Endothelial cell of umbilical vein (primary cell): ENCODE measurements at regions not wholly inside any gene's neighbourhood (a gene's known extent, or its start where the extent isn't known, plus 50 kb on each side); places are given as distances from the start of the nearest gene placed in this dataset.

Experiments used
- BruUV-seq: library from RNA; stranded (reverse); fragments of 400-500 nt; replicated peaks from 2 replicates; lab custom pipeline; 2021; lab: Mats Ljungman, UMichigan
- CTCF ChIA-PET: fragments of 300-600, 350-600 bp; sonication (Branson Sonifier 250); formaldehyde crosslinking; loops from one replicate; lab custom pipeline; 2021; ENCODE audit warnings: antibody characterized with exemption, inconsistent platforms; lab: Charles Lee
- POLR2A ChIA-PET: fragments of 300-600, 350-600 bp; sonication (Branson Sonifier 250); formaldehyde crosslinking; loops from one replicate; lab custom pipeline; 2021; ENCODE audit warnings: antibody characterized with exemption, inconsistent platforms; lab: Charles Lee
- DNase-seq: peaks from one replicate; pipeline ENCODE4 v3.0.0-alpha.2; 2011; ENCODE audit warnings: low read depth, low spot score
- FAIRE-seq: peaks from 2 replicates; lab custom pipeline; 2011; peaks lifted over from hg19 to GRCh38; lab: Jason Lieb, UNC
- H2AFZ ChIP-seq: 2 replicates; pipeline ENCODE4 v1.6.0; 2012; ENCODE audit warnings: low read depth, low read length, control low read depth, inconsistent platforms
- H3K27ac ChIP-seq: 2 replicates; pipeline ENCODE4 v1.5.1; 2011; ENCODE audit warnings: low read depth, mild to moderate bottlenecking, control low read depth, low read length, moderate library complexity; ENCODE audit not compliant: insufficient read depth
- H3K27me3 ChIP-seq, 2 experiments: 2 replicates each; pipeline versions ENCODE4 v1.6.0 to v1.6.1; 2011; ENCODE audit warnings: low read length in 2 of 2, mixed read lengths in 1 of 2; ENCODE audit not compliant: control insufficient read depth in 2 of 2, insufficient read depth in 2 of 2
- H3K36me3 ChIP-seq, 2 experiments: 2 replicates in 1 of 2; 3 replicates in 1 of 2; pipeline ENCODE4 v1.5.1; 2011; ENCODE audit warnings: low read length in 2 of 2, mild to moderate bottlenecking in 1 of 2, moderate library complexity in 1 of 2; ENCODE audit not compliant: control insufficient read depth in 2 of 2, insufficient read depth in 2 of 2; ENCODE audit errors: extremely low read depth in 1 of 2
- H3K4me1 ChIP-seq: 3 replicates; pipeline ENCODE4 v1.5.1; 2011; ENCODE audit warnings: mild to moderate bottlenecking, low read length; ENCODE audit not compliant: control insufficient read depth, insufficient read depth; ENCODE audit errors: extremely low read depth
- H3K4me2 ChIP-seq: 2 replicates; pipeline ENCODE4 v1.6.1; 2011; ENCODE audit warnings: low read length, control low read depth, mixed read lengths; ENCODE audit not compliant: insufficient read depth
- H3K4me3 ChIP-seq, 3 experiments: fragments of 200-600 bp in 1 of 3; sonication (generic), shearing (Covaris generic) in 1 of 3; replicated peaks in 1 of 3; 2 replicates each; pipeline ENCODE4 v1.5.1; 2011 to 2016; ENCODE audit warnings: control low read depth in 3 of 3, low read length in 3 of 3, mild to moderate bottlenecking in 2 of 3, inconsistent platforms in 1 of 3, low read depth in 1 of 3, moderate library complexity in 1 of 3; ENCODE audit not compliant: insufficient read depth in 1 of 3
- H3K79me2 ChIP-seq: 2 replicates; pipeline ENCODE4 v1.6.0; 2012; ENCODE audit warnings: low read length, inconsistent platforms; ENCODE audit not compliant: control insufficient read depth, insufficient read depth
- H3K9ac ChIP-seq: replicated peaks from 2 replicates; pipeline ENCODE3; 2011; ENCODE audit warnings: low read length, control low read depth; ENCODE audit not compliant: insufficient read depth; ENCODE audit errors: extremely low read depth
- H3K9me1 ChIP-seq: replicated peaks from 3 replicates; pipeline ENCODE4 v1.6.0; 2011; ENCODE audit warnings: mild to moderate bottlenecking, low read length; ENCODE audit not compliant: control insufficient read depth, insufficient read depth; ENCODE audit errors: extremely low read depth
- H3K9me3 ChIP-seq: replicated peaks from 2 replicates; pipeline ENCODE4 v1.5.1; 2012; ENCODE audit warnings: low read length, inconsistent platforms; ENCODE audit not compliant: control insufficient read depth, insufficient read depth
- H4K20me1 ChIP-seq: replicated peaks from 2 replicates; pipeline ENCODE3; 2011; ENCODE audit warnings: mild to moderate bottlenecking, low read length; ENCODE audit not compliant: control insufficient read depth, insufficient read depth; ENCODE audit errors: extremely low read depth
- EZH2 ChIP-seq: IDR thresholded peaks from 2 replicates; pipeline ENCODE4 v1.6.1; 2012; ENCODE audit warnings: borderline replicate concordance, low read depth, mild to moderate bottlenecking, moderate library complexity, low read length, inconsistent platforms; ENCODE audit not compliant: severe bottlenecking
- FOS ChIP-seq: IDR thresholded peaks from 2 replicates; pipeline ENCODE4 v1.6.1; 2011; ENCODE audit warnings: mild to moderate bottlenecking, low read length, moderate library complexity, borderline replicate concordance; ENCODE audit not compliant: insufficient read depth
- GATA2 ChIP-seq: IDR thresholded peaks from 2 replicates; pipeline ENCODE4 v1.7.0; 2011; ENCODE audit warnings: low read depth, mild to moderate bottlenecking, moderate library complexity, mixed read lengths, low read length; ENCODE audit not compliant: insufficient read length, insufficient read depth
- JUN ChIP-seq: IDR thresholded peaks from 2 replicates; pipeline ENCODE4 v1.6.1; 2011; ENCODE audit warnings: borderline replicate concordance, low read depth; ENCODE audit not compliant: insufficient read length, insufficient read depth
- MAX ChIP-seq: IDR thresholded peaks from 2 replicates; pipeline ENCODE4 v1.6.1; 2011; ENCODE audit not compliant: insufficient read depth, insufficient read length
- MYC ChIP-seq: IDR thresholded peaks from one replicate; pipeline ENCODE4 v1.6.1; 2011; ENCODE audit warnings: mild to moderate bottlenecking, low read depth, low read length
- POLR2A ChIP-seq: IDR thresholded peaks from 2 replicates; pipeline ENCODE4 v1.6.1; 2012; ENCODE audit warnings: low read depth, mild to moderate bottlenecking, control low read depth, low read length
- POLR2AphosphoS5 ChIP-seq: IDR thresholded peaks from 2 replicates; pipeline ENCODE4 v1.6.1; 2012; ENCODE audit warnings: low read depth, mild to moderate bottlenecking, control low read depth, low read length, moderate library complexity; ENCODE audit not compliant: insufficient read depth
- dilution Hi-C: fragments of 300-500 bp; cut with MboI; formaldehyde crosslinking; loops from one replicate; pipeline ENCODE4 v1.15.0; 2019; ENCODE audit warnings: low sequenced_read_pairs; ENCODE audit not compliant: extremely low pct_ligation_motif_present
- intact Hi-C: fragments of 100-400 bp; cut with micrococcal nuclease; formaldehyde crosslinking; loops from one replicate; pipeline ENCODE4 v1.10.0; 2022
- TF ChIP-seq, protein P1 (sequence below), 2 donors: IDR thresholded peaks; 1 replicate in 1 of 2; 2 replicates in 1 of 2; pipeline ENCODE4 v1.5.1; 2011; ENCODE audit warnings: low read length in 2 of 2, mild to moderate bottlenecking in 2 of 2, moderate library complexity in 2 of 2, control low read depth in 1 of 2, inconsistent platforms in 1 of 2, low read depth in 1 of 2; ENCODE audit not compliant: insufficient read depth in 1 of 2; ENCODE audit errors: extremely low read depth in 1 of 2

GRCh38 chr2:172376016-172376415 lies 51.4 kb upstream of the ITGA6 start:
- H3K4me3 ChIP-seq = no peak overlapping the region

More at GRCh38 chr2:172376016-172376415, 51.4 kb upstream of the ITGA6 start:
- FAIRE-seq (no peak), DNase-seq (no peak)
- Histone ChIP-seq H3K9me3 (no peaks in the 10 kb centered on the region), H3K79me2 (no peaks in the 10 kb centered on the region), H3K9me1 (no peaks in the 10 kb centered on the region), H3K4me1 (peaks cover 15% of the 10 kb centered on the region), H4K20me1 (no peaks in the 10 kb centered on the region), H3K27me3 (no peaks in the 10 kb centered on the region), H2AFZ (no peak overlapping the region), H3K27ac (no peak overlapping the region), H3K36me3 (no peaks in the 10 kb centered on the region), H3K4me2 (no peak overlapping the region), H3K9ac (no peak overlapping the region)
- dilution Hi-C loops = no loop called here
- intact Hi-C loops = loop anchor here (5.0 kb wide), 1 partner anchor 89 kb away; no protein-coding TSS in a partner anchor
- ChIA-PET POLR2A (no interaction called here), CTCF (interaction anchor here (1.1 kb wide), 1 partner anchor 198 kb away, joined by 4 read pairs; no protein-coding TSS in a partner anchor)
- TF ChIP-seq JUN = no peak
- TF ChIP-seq MYC = no peak
- no peak for TF ChIP-seq FOS
- TF ChIP-seq MAX = no peak
- TF ChIP-seq, protein P1, sequence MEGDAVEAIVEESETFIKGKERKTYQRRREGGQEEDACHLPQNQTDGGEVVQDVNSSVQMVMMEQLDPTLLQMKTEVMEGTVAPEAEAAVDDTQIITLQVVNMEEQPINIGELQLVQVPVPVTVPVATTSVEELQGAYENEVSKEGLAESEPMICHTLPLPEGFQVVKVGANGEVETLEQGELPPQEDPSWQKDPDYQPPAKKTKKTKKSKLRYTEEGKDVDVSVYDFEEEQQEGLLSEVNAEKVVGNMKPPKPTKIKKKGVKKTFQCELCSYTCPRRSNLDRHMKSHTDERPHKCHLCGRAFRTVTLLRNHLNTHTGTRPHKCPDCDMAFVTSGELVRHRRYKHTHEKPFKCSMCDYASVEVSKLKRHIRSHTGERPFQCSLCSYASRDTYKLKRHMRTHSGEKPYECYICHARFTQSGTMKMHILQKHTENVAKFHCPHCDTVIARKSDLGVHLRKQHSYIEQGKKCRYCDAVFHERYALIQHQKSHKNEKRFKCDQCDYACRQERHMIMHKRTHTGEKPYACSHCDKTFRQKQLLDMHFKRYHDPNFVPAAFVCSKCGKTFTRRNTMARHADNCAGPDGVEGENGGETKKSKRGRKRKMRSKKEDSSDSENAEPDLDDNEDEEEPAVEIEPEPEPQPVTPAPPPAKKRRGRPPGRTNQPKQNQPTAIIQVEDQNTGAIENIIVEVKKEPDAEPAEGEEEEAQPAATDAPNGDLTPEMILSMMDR (IDR thresholded peaks at IDR 0.05; ENCODE audit: extremely low read depth in 1 of 2, insufficient read depth in 1 of 2, low read depth in 1 of 2, low read length in 2 of 2) = no peak
- no peak for TF ChIP-seq POLR2A
- TF ChIP-seq POLR2AphosphoS5 = no peak
- no peak for TF ChIP-seq EZH2
- no peak for TF ChIP-seq GATA2
- BruUV-seq = no TSS peak
